Globus pallidus (tissue), 1 donor: ENCODE measurements at regions not wholly inside any gene's neighbourhood (a gene's known extent, or its start where the extent isn't known, plus 50 kb on each side); places are given as distances from the start of the nearest gene placed in this dataset.

Experiments used
- DNase-seq: peaks from one replicate; pipeline ENCODE4 v3.0.0-alpha.2; 2015; ENCODE audit warnings: low spot score

- DNase-seq, result no peak
Observed at GRCh38 chr2:147550995-147551731, 293.7 kb upstream of the ACVR2A start.

GRCh38 chr2:147549054-147549453 is 295.8 kb upstream of the ACVR2A start:
- DNase-seq, result no peak

- no peak for DNase-seq
Observed at GRCh38 chr2:147548451-147548850, 296.4 kb upstream of the ACVR2A start.

GRCh38 chr2:147547440-147547839 is 297.4 kb upstream of the ACVR2A start:
- no peak for DNase-seq

GRCh38 chr2:147546109-147546508 is 298.7 kb upstream of the ACVR2A start:
- DNase-seq, result no peak

GRCh38 chr2:147543056-147543455 is 301.8 kb upstream of the ACVR2A start:
- DNase-seq, result no peak

- DNase-seq, result no peak
Observed at GRCh38 chr2:147542351-147542750, 302.5 kb upstream of the ACVR2A start.

- DNase-seq, result no peak
Observed at GRCh38 chr2:147541314-147541713, 303.5 kb upstream of the ACVR2A start.

- no peak for DNase-seq
Observed at GRCh38 chr2:147538821-147539220, 306.0 kb upstream of the ACVR2A start.

- DNase-seq, result no peak
Observed at GRCh38 chr2:147538088-147538487, 306.7 kb upstream of the ACVR2A start.

- DNase-seq, result no peak
Observed at GRCh38 chr2:147531269-147531668, 313.6 kb upstream of the ACVR2A start.

GRCh38 chr2:147530033-147530432 is 314.8 kb upstream of the ACVR2A start:
- DNase-seq, result no peak

- no peak for DNase-seq
Observed at GRCh38 chr2:147525819-147526489, 318.9 kb upstream of the ACVR2A start.

- DNase-seq, result no peak
Observed at GRCh38 chr2:147524912-147525311, 319.9 kb upstream of the ACVR2A start.

GRCh38 chr2:147523415-147523814 is 321.4 kb upstream of the ACVR2A start:
- DNase-seq, result no peak

- DNase-seq, result no peak
Observed at GRCh38 chr2:147521936-147522335, 322.9 kb upstream of the ACVR2A start.

- no peak for DNase-seq
Observed at GRCh38 chr2:147520817-147521216, 324.0 kb upstream of the ACVR2A start.

GRCh38 chr2:147519178-147519577 is 325.7 kb upstream of the ACVR2A start:
- no peak for DNase-seq

- DNase-seq, result no peak
Observed at GRCh38 chr2:147515213-147515612, 329.6 kb upstream of the ACVR2A start.

- no peak for DNase-seq
Observed at GRCh38 chr2:147512206-147512605, 332.6 kb upstream of the ACVR2A start.

GRCh38 chr2:147511491-147511948 is 333.3 kb upstream of the ACVR2A start:
- peak; percentile 21 for DNase-seq

GRCh38 chr2:147509821-147510220 is 335.0 kb upstream of the ACVR2A start:
- no peak for DNase-seq

- DNase-seq, result no peak
Observed at GRCh38 chr2:147506889-147507288, 337.9 kb upstream of the ACVR2A start.
